ENCODE measurements at regions not wholly inside any gene's neighbourhood (a gene's known extent, or its start where the extent isn't known, plus 50 kb on each side); places are given as distances from the start of the nearest gene placed in this dataset.
A peak's percentile ranks its signal among the peaks of the same experiment; 100 is the strongest.

DNA sequence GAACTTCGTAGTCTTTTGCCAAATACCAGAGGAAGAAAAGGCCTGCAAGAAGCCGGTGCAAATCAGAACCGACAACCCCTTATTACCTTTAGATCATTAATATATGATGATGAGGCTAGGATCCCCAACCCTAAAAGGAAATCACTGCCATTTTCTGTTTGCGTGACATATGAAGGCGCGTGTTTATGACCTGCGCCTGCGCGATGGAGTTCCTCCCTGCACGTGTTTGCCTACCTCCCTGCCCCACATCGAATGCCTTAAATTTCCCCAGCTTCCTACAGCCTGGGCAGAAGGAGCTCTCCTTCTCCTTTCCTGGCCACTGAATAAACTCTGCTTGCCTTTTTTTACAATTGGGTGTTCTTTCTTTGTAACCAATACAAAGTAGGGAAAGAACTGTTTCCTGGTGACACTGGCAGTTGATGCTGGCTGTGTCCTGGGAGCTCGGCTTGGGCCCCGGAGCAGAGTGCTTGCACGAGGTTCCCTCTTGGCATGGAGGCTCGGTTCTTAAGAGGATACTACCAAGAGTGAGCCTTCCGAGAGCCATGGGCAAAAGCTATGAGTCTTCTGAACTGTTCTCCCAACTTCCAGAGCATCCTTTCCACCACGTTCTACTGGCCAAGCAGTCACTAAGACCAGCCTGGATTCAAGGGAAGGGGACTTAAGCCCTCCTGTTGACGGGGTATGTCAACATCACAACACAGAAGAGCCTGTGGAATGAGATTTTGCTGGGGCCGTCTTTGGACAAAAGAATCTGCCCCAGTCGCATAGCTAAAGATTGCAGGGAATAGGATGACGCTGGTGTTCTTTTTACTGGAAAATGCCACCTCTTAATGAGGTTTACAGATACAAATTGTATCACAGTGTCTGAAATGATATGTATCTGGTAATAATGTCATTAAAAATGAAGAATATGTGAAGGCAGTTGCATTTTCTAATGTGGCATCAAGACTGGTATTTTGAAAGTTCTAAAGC, 179.8 kb downstream of the SH3BP4 start:
- intact Hi-C loops (cut with micrococcal nuclease), result no loop called here
- Mint-ChIP-seq H3K4me1 (ENCODE audit: low read depth) (no peaks in the 10 kb centered on the region), H3K4me3 (no peak overlapping the region)

DNA sequence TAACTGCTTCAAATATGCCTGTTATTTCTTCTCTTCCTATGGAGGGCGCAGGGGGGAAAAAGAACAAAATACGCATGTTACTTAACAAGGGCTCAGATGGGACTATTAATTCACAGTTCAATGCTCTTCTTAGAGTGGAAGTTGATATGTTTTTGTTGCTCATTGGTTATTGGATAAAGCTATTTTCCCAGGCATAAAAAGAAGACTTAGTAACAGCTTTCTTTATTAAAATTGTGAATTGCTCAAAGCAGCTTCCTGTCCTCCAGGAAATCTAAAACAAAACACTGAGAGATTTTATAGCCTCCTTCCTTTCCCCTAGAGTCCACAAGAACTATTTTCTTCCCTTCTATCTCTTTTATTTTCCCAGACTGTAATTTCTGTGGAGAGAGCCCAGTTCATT, 180.8 kb downstream of the SH3BP4 start:
- no peaks in the 10 kb centered on the region for H3K4me1 Mint-ChIP-seq (ENCODE audit: low read depth)
- ChIA-PET POLR2A (no interaction called here), CTCF (interaction anchor here (0.6 kb wide), 1 partner anchor 9 kb away, joined by 3 read pairs; no protein-coding TSS in a partner anchor)
- H3K4me3 Mint-ChIP-seq, result no peak overlapping the region
- no peaks in the 10 kb centered on the region for H3K9me3 Mint-ChIP-seq
- H3K27me3 Mint-ChIP-seq, result peaks cover 25% of the 10 kb centered on the region
- H3K27ac Mint-ChIP-seq, result no peak overlapping the region
- intact Hi-C loops (cut with micrococcal nuclease), result no loop called here
- no peak for DNase-seq
- no peaks in the 10 kb centered on the region for H3K36me3 Mint-ChIP-seq

More for the DNA sequence above, 179.8 kb downstream of the SH3BP4 start:
- ChIA-PET CTCF (interaction anchor here (1.6 kb wide), 1 partner anchor 15 kb away, joined by 6 read pairs; no protein-coding TSS in a partner anchor), POLR2A (no interaction called here)
- H3K27me3 Mint-ChIP-seq, result peaks cover 22% of the 10 kb centered on the region
- no peaks in the 10 kb centered on the region for H3K9me3 Mint-ChIP-seq
- no peak overlapping the region for H3K27ac Mint-ChIP-seq
- no peak for DNase-seq
- H3K36me3 Mint-ChIP-seq, result no peaks in the 10 kb centered on the region

DNA sequence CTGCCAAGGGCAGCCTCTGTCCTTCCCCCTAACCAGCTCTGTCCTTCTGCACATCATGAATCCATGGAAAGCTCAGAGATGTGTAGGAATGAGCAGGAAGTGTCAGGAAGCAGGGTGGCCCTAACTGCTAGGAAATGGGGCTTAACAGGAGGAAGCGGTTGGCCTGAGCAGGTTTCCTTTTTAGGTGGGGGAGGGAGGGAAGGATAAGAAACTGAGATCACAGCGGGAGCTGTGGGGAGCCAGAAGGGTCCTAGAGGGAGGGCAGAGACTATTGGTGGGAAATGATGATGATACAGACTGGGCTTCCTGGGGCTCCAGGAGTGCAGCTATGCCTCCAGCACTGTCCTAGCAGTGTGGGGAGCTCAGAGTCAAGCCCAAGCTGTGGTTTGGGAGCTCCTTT, 182.0 kb downstream of the SH3BP4 start:
- no peak for DNase-seq
- intact Hi-C loops (cut with micrococcal nuclease), result no loop called here
- Mint-ChIP-seq H3K4me3 (no peak overlapping the region), H3K4me1 (ENCODE audit: low read depth) (no peaks in the 10 kb centered on the region), H3K36me3 (no peaks in the 10 kb centered on the region), H3K27ac (no peak overlapping the region), H3K9me3 (no peaks in the 10 kb centered on the region), H3K27me3 (peaks cover 24% of the 10 kb centered on the region)
- POLR2A ChIA-PET, result no interaction called here
- CTCF ChIA-PET, result interaction anchor here (1.1 to 1.3 kb wide), 3 partner anchors 459 to 612 kb away, joined by 3 read pairs; no protein-coding TSS in a partner anchor

DNA sequence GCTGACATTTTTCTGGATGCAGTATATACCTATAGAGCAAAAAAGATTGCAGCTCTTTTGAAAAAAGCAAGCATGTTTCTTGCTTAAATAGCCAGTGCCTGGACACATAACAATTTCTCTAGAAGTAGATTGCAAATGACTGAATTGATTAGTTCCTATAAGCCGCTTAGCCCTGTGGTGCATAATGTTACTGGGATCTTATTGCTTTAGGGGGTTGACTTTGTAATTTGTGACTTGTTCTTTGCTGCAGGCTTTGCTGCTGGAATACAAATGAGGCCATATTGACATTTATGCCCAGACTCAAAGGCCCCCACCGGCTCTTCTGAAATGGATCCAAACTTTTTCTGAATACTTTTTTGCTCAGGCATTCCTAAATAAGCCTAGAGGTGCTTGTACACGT, 182.6 kb downstream of the SH3BP4 start:
- Mint-ChIP-seq H3K4me3 (no peak overlapping the region), H3K27me3 (peaks cover 24% of the 10 kb centered on the region), H3K9me3 (no peaks in the 10 kb centered on the region), H3K27ac (no peak overlapping the region), H3K36me3 (no peaks in the 10 kb centered on the region), H3K4me1 (ENCODE audit: low read depth) (no peaks in the 10 kb centered on the region)
- intact Hi-C loops (cut with micrococcal nuclease), result no loop called here
- DNase-seq, result no peak
- POLR2A ChIA-PET, result no interaction called here
- CTCF ChIA-PET, result interaction anchor here (1.0 to 2.8 kb wide), 4 partner anchors 90 to 611 kb away, joined by 3 to 26 read pairs (median 3); no protein-coding TSS in a partner anchor

DNA sequence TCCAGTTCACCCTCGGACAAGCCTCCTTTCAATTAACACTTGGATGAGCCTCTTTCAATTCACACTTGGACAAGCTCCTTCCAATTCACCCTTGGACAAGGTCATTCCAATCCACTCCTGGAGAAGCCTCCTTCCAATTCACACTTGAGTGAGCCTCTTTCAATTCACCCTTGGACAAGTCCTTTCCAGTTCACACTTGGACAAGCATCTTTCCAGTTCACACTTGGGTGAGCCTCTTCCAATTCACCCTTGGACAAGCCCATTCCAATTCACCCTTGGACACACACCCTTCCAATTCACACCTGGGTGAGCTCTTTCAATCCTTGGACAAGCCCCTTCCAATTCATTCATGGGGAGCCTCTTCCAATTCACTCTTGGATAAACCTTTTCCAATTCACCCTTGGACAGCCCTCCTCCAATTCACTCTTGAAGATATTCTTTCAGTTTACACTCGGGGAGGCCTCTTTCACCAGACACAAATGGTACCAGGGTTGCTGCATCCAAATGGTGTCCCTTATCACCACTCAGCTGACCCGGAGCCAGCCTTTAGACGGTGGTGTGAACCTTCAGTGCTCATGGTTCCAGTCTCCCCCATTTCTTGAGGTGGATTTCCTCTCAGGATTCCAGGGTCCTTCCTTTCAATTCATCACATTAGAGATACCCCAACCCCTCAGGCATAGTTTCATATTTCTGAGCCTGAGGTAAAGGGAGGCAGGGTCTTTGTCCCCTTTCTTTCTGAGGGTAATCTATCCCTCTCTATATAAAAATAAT, 183.6 kb downstream of the SH3BP4 start:
- no peaks in the 10 kb centered on the region for H3K4me1 Mint-ChIP-seq (ENCODE audit: low read depth)
- intact Hi-C loops (cut with micrococcal nuclease), result no loop called here

DNA sequence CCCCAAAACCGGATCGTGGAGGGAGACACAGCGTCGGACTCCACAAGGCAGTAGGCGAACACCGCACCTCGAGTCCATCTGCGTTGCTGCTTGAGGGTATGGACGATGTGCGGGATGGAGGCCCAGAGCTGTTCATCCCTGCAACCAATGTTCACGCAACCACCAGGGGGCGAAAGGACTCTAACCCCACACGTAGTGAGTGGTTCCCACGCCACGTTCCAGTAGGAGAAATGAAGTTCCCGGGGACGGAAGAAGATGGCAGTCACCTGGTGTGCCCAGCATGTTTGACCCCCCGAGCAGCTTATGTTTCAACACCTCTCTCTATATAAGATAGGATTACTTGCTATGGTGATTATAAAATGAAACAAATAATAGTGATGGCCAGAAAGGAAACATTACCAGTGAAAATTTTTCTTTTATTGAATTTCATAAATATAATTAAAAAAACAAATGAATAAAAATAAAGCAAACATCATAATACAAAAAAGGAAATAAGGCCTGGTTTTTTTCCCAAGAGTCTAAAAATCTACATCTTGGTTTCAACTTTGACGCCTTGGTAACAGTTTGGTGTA, 184.3 kb downstream of the SH3BP4 start:
- Mint-ChIP-seq H3K36me3 (no peaks in the 10 kb centered on the region), H3K9me3 (no peaks in the 10 kb centered on the region), H3K27me3 (peaks cover 21% of the 10 kb centered on the region), H3K4me3 (no peak overlapping the region), H3K4me1 (ENCODE audit: low read depth) (no peaks in the 10 kb centered on the region), H3K27ac (no peak overlapping the region)
- intact Hi-C loops (cut with micrococcal nuclease), result no loop called here
- CTCF ChIA-PET, result interaction anchor here (0.6 to 2.8 kb wide), 4 partner anchors 457 to 1794 kb away, joined by 3 to 26 read pairs (median 5); no protein-coding TSS in a partner anchor
- POLR2A ChIA-PET, result no interaction called here
- DNase-seq, result peak; percentile 60

More for the DNA sequence above, 183.6 kb downstream of the SH3BP4 start:
- no peaks in the 10 kb centered on the region for H3K9me3 Mint-ChIP-seq
- peaks cover 24% of the 10 kb centered on the region for H3K27me3 Mint-ChIP-seq
- H3K27ac Mint-ChIP-seq, result no peak overlapping the region
- no peak for DNase-seq
- ChIA-PET POLR2A (no interaction called here), CTCF (interaction anchor here (0.6 to 2.8 kb wide), 4 partner anchors 89 to 1794 kb away, joined by 3 to 26 read pairs (median 4); no protein-coding TSS in a partner anchor)
- H3K4me3 Mint-ChIP-seq, result no peak overlapping the region
- H3K36me3 Mint-ChIP-seq, result no peaks in the 10 kb centered on the region

DNA sequence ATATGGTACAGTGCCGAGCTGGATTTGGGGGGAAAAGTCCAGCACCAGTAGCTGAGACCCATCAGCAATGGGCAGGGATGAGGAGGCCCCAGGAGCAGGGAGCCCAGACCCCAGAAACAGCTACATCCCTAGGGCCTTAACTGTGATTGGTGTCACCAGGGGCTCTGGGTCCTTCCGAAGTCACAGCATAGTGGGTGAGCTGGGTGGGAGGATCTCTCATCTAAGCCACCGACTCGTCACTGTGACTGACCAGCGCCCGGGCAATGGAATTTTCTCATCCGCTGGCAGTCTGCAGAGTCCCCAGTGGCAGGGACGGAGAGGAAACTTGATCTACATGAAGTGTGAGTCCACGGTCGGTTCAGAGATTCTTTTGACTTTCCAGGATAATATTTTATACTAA, 186.5 kb downstream of the SH3BP4 start:
- intact Hi-C loops (cut with micrococcal nuclease), result no loop called here
- no peak overlapping the region for H3K4me3 Mint-ChIP-seq
- H3K4me1 Mint-ChIP-seq (ENCODE audit: low read depth), result no peaks in the 10 kb centered on the region
- no peaks in the 10 kb centered on the region for H3K36me3 Mint-ChIP-seq
- no peaks in the 10 kb centered on the region for H3K9me3 Mint-ChIP-seq
- H3K27ac Mint-ChIP-seq, result no peak overlapping the region
- CTCF ChIA-PET, result interaction anchor here (1.2 to 1.4 kb wide), 2 partner anchors 319 to 455 kb away, joined by 3 to 7 read pairs; no protein-coding TSS in a partner anchor
- peaks cover 21% of the 10 kb centered on the region for H3K27me3 Mint-ChIP-seq
- POLR2A ChIA-PET, result no interaction called here
- no peak for DNase-seq

DNA sequence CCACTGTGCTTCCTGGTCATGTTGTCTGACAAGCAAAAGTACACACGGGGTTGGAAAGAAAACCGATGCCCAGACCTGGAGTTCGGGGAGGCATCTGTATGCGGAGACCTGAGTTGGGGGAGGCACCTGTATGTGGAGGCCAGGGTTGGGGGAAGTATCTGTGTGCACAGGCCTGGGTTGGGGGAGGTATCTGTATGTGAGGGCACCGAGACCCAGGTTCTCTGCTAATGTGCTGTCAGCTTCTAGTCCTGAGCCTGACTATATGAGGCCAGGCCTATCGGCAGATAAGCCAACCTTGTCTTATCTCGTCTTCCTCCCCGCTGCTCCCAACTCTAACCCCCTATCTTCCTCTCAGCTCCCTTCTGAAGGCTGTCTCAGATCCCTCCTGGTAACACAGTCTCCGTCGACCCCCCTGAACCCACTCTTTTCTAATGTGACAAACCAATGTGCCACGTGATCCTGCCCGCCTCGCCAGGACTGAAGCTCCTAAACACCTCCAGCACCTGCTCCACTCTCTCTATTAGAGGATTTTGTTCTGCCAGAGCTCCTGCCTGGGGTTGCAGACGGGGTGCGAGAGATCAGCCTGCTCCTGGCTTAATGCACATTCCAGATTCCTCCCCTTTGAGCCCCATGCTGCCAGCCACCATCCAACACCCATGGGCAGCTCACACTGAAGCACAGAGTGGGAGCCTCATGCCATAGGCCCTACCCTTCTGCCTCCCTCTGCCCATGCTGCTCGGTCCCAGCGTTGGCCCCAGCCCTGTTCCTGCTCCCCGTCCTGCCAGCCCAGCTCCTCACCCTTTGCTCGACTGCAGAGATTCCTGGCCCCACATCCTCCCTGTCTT, 188.4 kb downstream of the SH3BP4 start:
- DNase-seq, result no peak
- POLR2A ChIA-PET, result no interaction called here
- Mint-ChIP-seq H3K27ac (no peak overlapping the region), H3K9me3 (no peaks in the 10 kb centered on the region), H3K36me3 (no peaks in the 10 kb centered on the region), H3K4me1 (ENCODE audit: low read depth) (no peaks in the 10 kb centered on the region), H3K4me3 (no peak overlapping the region), H3K27me3 (peaks cover 20% of the 10 kb centered on the region)
- intact Hi-C loops (cut with micrococcal nuclease), result no loop called here
- CTCF ChIA-PET, result no interaction called here

DNA sequence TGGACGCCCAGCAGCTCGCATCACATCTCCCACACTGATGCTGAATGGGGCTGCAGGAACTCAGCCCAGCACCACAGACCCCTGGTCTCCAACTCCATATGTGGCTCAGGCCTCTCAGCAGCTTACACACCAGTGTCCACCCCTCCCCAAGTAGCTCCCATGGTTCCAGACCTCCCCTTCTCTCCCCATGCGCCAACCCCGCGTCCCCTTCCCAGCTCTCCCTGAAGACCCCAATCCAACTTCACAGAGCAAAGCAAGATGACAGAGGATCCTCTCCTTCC, 188.9 kb downstream of the SH3BP4 start:
- CTCF ChIA-PET, result no interaction called here
- Mint-ChIP-seq H3K4me3 (no peak overlapping the region), H3K4me1 (ENCODE audit: low read depth) (no peaks in the 10 kb centered on the region), H3K9me3 (no peaks in the 10 kb centered on the region), H3K27ac (no peak overlapping the region), H3K27me3 (peaks cover 15% of the 10 kb centered on the region), H3K36me3 (no peaks in the 10 kb centered on the region)
- DNase-seq, result no peak
- POLR2A ChIA-PET, result no interaction called here
- intact Hi-C loops (cut with micrococcal nuclease), result no loop called here

DNA sequence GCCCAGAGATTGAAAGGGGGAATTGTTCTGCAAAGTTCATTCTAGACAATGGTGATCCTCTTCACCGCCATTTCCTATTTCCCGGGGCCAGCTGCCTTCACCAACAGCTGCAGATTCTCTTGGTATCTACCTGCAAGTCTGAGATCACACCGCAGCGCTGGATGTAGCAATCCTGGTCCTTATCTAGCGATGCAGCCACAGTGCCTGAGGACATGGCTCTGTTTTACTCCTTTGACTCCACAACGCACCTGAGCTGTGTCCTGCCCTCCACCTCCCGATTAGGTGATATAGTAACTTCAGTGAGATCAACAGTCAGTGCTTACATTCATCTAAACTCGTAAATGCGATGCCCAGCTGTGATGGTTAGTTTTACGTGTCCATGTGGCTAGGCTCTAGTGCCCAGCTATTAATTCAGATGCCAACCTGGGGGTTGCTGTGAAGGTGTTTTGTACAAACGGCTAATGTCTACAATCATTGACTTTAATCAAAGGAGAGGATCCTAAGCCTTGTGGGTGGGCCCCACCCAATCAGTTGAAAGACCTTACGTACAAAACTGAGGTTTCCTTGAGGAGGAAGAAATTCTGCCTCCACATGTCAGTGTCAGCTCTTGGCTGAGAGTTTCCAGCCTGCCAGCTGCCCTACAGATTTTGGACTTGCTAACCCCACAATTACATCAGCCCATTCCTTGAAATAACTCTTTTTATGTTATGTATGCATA, 189.8 kb downstream of the SH3BP4 start:
- ChIA-PET POLR2A (no interaction called here), CTCF (no interaction called here)
- no peak overlapping the region for H3K27ac Mint-ChIP-seq
- H3K9me3 Mint-ChIP-seq, result no peaks in the 10 kb centered on the region
- no peaks in the 10 kb centered on the region for H3K4me1 Mint-ChIP-seq (ENCODE audit: low read depth)
- H3K27me3 Mint-ChIP-seq, result peaks cover 12% of the 10 kb centered on the region
- H3K4me3 Mint-ChIP-seq, result no peak overlapping the region
- intact Hi-C loops (cut with micrococcal nuclease), result no loop called here
- DNase-seq, result no peak
- no peaks in the 10 kb centered on the region for H3K36me3 Mint-ChIP-seq

DNA sequence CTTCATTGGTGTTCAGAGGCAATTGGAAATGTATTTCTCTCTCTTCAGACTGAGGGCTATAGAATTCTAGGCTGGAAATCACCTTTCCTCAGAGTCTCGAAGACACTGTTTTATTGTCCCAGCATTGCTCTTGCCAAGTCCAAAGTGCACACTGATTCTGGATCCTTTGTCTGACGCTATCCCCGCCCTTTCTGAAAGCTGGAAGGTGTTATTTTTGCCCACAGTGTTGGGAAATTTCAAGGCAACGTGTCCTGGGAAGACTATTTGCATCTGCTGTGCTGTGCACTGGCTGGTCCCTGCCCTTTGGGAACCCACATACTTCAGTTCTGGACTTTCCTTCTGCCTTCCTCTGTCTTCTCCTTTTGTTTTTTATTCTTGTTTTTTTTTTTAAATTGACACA, 190.8 kb downstream of the SH3BP4 start:
- no peaks in the 10 kb centered on the region for H3K9me3 Mint-ChIP-seq
- H3K4me1 Mint-ChIP-seq (ENCODE audit: low read depth), result no peaks in the 10 kb centered on the region
- no peak overlapping the region for H3K4me3 Mint-ChIP-seq
- intact Hi-C loops (cut with micrococcal nuclease), result no loop called here
- CTCF ChIA-PET, result interaction anchor here (0.6 kb wide), 1 partner anchor 427 kb away, joined by 4 read pairs; no protein-coding TSS in a partner anchor
- POLR2A ChIA-PET, result no interaction called here
- DNase-seq, result no peak
- H3K27me3 Mint-ChIP-seq, result peaks cover 7% of the 10 kb centered on the region
- no peak overlapping the region for H3K27ac Mint-ChIP-seq
- no peaks in the 10 kb centered on the region for H3K36me3 Mint-ChIP-seq

Data from activated CD4-positive, alpha-beta memory T cell treated with anti-CD3 and anti-CD28 coated beads for 36 hours (primary cell).